Loucy (cell line): ENCODE measurements at regions not wholly inside any gene's neighbourhood (a gene's known extent, or its start where the extent isn't known, plus 50 kb on each side); places are given as distances from the start of the nearest gene placed in this dataset.

Experiments used
- CTCF ChIP-seq: fragments of 200-600 bp; sonication (generic); conservative IDR thresholded peaks from 2 replicates; pipeline ENCODE4 v1.5.1; 2014; ENCODE audit warnings: mild to moderate bottlenecking, antibody characterized with exemption, low read length
- EZH2phosphoT487 ChIP-seq: fragments of 200-600 bp; IDR thresholded peaks from 2 replicates; pipeline ENCODE4 v1.6.1; 2018; ENCODE audit warnings: antibody characterized with exemption, mild to moderate bottlenecking, moderate library complexity, borderline replicate concordance

GRCh38 chr7:65749039-65749438, 123.8 kb upstream of the VKORC1L1 start:
- TF ChIP-seq CTCF, result no peak
- TF ChIP-seq EZH2phosphoT487, result no peak
